Myocyte (in vitro differentiated cells): ENCODE measurements at regions not wholly inside any gene's neighbourhood (a gene's known extent, or its start where the extent isn't known, plus 50 kb on each side); places are given as distances from the start of the nearest gene placed in this dataset.
"Not testable (repeated sequence)": the region's sequence is repeated elsewhere in the genome, so short reads cannot be mapped to it uniquely, and the experiment has no call there.

Experiments used
- DNase-seq: peaks from one replicate; pipeline ENCODE4 v3.0.0-alpha.2; 2012; ENCODE audit warnings: low read depth

DNA sequence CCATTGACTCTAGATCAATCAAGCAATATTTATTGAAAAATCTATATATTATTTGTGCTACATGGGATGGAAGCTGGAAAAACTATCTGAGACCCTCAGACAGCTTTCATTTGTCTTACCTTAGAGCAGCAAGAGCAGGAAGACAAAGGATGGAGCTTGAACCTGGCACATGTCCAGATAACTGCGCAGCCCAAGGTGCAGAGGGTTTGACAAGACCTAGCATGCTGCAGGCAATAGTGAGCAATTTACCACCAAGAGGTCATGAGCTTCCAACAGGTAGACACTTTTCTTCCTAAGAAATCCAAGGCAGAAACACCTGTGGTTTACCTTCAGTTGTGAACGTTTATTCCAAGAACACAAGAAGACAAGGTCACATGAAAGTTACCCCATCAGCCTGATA lies 214.7 kb upstream of the NECTIN3 start:
- no peak for DNase-seq

DNA sequence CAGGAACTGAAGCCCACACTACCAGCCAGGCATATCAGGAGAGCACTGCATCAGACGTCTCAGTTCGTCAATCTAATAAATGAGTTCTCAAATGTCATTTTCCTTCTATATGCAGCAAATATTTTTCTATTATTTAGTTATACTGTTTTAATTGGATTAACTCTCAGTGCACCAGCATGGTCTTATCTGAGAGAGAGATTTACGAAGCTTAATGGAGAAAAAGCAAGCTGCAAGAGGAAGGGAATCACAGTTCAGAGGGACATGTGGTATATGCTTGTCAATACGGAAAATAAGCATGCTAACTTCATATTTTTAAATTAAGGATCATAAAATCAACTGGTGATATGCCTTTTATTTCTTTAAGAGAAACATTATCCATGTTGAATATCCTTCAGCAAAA lies 213.1 kb upstream of the NECTIN3 start:
- DNase-seq: no peak

DNA sequence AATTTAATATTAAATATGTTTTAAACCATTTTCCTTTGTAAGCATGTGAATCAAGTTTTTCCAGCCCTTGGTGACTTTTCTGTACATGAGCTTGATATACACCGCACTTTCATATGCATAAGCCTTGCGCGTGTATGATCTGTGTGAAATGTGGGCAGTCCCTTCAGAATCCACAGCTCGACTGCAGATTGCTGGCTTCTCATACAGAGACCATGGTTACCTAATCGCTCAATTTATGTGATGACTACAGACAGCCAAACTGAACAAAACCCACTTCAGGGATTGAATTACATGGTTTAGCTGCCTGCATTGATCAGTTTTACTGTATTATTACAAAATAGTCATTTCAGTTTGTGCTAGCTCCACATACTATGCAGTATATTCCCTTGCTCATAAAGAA lies 212.3 kb upstream of the NECTIN3 start:
- no peak for DNase-seq

DNA sequence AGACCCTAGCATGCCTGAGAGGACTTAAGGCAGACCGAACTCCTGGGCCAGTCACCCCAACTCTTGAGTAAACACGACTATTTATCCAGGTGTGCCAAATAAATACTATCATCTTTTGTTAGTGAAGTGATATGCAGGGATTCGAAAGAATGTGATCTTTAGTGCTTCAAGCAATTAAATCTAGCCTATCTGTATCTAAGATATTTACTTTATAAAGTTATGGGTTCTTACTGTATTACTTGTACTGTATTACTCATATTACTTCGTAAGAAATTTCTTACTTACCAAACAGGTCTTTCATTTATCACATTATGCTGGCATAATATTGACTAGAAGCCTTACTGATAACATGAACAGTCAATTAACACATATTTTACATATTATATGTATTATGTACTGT lies 211.6 kb upstream of the NECTIN3 start:
- no peak for DNase-seq

DNA sequence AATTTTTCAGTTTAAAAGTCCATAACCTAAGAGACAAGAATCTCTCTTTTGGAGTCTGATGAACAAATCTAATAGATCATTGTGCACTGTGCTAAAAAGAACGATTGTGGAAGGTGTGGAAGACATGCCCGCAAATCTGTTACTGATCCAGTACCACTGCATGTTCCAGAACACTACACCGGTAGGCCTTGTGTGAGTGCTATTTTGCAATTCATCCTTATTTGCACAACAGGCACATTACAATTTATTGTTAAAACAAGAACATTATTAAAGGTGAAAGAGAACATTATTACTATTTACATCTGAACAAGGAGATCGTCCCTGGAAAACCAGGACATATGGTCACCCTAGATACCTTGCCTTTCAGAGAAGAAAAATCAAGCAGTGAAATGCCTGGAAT lies 205.7 kb upstream of the NECTIN3 start:
- no peak for DNase-seq

DNA sequence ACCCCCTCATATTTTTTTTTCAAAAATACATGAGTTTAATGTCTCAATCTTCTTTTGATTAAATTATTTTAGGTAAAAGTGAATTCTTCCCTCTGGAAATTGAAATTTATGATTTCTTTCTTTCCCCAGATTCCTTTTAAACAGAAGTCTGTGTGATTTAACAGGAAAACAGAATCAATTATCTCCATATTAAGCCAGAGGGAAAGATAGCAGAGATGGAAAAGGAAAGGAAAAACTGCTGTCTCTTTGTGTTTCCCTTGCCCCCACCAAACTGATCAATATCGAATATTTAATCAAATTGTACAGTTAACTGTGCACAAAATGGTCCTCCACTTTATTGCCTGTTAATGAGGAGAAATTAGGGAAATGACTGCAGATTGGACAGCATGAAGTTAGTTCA lies 203.5 kb upstream of the NECTIN3 start:
- DNase-seq: no peak

DNA sequence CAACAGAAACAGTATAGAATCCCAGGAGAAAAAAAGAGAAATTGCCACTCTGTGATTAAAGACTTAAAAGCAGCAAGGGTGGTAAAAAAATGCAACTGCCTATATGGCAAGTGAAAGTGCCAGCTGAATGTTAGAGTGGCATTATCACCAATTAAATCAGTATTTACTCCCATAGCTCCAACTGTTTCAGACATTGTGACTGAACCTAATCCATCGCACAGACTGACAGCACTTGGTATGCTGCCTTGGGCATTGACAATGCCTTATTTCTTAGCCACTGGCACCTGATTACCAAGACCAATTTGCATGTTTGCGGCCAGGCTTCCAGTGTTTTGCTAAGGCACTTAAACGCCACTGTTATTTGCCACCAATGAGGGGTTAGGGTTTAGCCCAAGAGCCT lies 201.9 kb upstream of the NECTIN3 start:
- no peak for DNase-seq

DNA sequence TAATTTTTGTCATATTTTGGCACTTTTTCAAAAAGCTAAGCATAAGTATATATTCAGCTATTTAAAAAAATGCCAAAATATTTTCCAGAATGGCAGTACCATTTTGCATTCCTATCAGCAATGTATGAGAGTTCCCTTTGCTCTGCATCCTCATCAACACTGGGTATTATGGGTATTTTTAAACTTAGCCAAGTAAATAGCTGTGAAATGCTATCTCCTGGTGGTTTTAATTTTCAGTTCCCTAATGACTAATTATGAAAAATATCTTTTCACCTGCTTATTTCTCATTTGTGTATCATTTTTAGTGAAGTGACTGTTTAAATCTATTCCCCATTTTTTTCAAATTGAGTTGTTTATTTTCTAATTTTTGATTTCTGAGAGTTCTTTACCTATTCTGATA lies 199.7 kb upstream of the NECTIN3 start:
- DNase-seq: no peak

DNA sequence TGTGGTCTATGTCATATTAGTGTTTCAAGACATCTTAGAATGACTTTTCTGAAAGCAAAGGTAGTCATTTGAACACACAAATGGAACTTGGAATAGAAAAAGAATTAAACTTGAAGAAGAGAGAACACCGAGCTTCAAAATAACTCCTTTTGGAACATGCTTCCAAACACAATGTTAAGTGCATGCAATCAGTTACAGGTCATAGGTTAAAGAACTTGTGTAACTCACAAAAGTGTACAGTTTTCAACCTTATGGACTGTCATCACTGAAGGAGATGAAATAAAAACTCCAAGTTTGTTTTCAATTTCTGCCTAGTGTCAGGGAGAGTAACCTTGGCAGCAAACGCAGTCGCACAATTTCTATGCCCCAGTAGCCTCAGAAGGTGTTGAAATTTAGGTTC lies 192.9 kb upstream of the NECTIN3 start:
- DNase-seq: no peak

DNA sequence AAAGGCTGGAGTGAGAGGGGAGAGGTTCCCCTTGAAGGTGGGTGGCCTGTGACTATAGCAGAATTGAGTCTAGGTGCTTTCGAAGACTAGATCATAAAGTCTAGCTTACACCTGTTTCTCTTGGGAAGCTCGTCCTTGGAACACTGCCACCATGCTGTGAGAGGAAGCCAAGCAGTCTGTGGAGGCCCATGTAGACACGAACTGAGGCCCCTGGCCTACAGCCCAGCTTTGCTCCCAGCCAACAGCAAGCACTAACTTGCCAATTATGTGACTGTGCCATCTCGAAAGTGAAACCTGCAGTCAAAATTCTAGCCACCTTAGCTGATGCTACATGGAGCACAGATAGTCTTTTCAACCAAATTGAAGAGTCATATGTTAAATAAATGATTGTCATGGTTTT lies 190.5 kb upstream of the NECTIN3 start:
- peak; percentile 89 for DNase-seq

DNA sequence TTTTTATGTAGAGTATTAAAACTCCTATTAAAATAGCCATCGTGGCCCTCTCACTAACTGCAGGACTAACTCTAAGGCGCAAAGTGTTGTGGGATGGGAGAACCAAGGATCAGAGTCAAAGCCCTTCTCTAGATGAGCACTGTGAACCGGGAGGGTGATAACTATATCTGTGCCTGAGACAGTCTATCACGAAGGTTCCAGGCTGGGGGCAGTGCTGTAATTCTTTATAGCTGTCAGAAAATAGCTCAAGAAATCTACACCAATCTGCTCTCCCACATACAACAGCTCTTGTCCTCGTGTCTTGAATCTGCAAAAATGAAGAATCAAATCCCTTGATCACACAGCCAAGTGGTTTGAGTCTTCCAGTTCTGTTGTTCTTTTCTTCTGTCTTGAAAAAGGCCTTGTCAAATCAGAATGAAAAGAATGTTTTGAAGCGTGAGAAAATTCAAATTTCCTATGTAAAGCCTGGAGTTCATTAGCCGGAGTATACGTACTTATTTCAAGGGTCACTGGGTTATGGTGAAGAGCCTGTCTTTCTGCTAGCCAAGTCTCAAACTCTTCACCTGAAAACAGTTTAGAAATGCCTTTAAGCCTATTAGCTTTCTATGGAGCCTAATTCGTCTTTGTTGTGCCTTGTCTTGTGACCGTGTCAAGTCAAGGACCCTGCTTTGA lies 185.3 kb upstream of the NECTIN3 start:
- no peak for DNase-seq

DNA sequence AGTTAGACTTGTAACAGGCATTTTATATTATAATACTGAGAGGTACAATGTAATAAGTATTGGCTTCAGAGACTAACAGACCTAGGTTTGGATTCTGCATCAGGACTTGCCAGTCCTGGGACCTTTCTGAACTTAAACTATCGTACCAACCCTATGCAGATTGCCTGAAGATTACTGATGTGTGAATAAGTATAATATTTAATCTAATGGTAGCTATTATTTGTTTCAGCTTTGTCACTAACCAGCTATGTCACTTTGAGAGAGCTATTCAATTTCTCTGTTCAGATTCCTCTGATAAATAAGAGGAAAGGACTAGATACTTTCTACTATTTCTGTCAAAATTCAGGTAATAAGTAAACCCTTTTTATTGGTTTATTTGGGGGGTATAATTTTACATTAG lies 184.4 kb upstream of the NECTIN3 start:
- DNase-seq: no peak

DNA sequence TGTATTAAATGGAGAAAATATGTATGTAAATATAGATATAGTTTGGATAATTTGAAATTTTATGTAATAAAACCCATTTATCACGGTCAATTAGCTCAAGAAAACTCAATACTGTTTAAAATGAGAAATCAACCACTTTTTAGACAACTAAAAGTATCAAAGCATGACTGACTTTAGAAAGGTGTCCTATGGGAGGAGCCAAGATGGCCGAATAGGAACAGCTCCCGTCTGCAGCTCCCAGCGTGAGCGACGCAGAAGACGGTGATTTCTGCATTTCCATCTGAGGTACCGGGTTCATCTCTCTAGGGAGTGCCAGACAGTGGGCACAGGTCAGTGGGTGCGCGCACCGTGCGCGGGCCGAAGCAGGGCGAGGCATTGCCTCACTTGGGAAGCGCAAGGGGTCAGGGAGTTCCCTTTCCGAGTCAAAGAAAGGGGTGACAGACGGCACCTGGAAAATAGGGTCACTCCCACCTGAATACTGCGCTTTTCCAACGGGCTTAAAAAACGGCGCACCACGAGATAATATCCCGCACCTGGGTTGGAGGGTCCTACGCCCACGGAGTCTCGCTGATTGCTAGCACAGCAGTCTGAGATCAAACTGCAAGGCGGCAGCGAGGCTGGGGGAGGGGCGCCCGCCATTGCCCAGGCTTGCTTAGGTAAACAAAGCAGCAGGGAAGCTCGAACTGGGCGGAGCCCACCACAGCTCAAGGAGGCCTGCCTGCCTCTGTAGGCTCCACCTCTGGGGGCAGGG lies 182.8 kb upstream of the NECTIN3 start:
- not testable (repeated sequence) for DNase-seq

DNA sequence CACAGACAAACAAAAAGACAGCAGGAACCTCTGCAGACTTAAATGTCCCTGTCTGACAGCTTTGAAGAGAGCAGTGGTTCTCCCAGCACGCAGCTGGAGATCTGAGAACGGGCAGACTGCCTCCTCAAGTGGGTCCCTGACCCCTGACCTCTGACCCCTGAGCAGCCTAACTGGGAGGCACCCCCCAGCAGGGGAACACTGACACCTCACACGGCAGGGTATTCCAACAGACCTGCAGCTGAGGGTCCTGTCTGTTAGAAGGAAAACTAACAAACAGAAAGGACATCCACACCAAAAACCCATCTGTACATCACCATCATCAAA lies 182.3 kb upstream of the NECTIN3 start:
- not testable (repeated sequence) for DNase-seq

DNA sequence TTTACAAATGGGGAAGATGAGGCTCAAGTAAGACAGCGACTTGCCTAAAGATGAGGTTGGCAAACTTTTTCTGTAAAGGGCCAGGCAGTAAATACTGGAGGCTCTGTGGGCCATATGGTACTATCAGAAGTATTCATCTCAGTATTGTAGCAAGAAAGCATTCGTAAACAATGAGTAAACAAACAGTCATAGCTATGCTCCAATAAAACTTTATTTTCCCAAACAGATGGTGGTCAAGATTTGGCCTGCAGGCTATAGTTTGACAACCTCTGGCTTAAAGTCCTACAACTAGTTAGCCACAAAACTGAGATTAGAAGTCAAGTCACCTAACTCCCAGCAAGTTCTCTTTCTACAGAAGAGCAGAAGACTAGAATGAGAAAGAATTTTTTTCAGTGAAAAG lies 177.0 kb upstream of the NECTIN3 start:
- no peak for DNase-seq

DNA sequence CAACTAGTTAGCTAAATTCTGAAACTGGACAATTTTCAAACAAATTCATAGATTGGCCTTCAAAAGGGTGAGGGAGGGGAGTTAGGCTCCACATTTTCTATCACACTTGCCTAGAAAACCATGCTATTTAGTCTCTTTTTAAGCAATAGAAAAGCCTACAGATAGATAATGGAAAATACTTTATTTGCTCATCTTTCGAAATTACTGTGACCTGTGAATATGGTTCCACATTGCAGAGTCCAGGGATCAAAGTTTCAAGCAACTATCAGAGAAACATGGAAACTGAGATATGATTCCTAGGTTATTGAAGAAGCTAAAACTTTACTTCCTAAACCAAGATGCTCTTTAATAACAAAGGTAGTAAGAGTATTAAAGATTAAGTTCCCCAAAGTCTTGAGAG lies 176.6 kb upstream of the NECTIN3 start:
- DNase-seq: no peak

DNA sequence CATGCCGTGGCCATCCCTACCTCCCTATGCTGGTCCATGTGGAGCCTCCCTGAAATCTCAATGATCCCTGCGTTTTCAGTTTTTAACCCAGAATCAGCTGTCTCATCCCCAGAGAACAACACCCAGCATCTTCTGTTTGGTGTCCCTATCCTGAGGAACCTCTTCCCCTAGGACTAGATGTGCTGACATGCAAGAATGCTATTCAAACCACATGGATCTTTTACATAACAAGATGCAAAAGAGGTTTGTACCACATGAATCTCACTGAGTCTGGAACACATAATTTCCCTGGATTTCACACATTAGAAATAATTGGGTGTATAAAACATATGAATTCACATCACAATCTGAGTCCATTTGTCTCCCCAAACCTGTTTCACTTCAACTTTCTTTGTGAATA lies 174.6 kb upstream of the NECTIN3 start:
- DNase-seq: no peak

DNA sequence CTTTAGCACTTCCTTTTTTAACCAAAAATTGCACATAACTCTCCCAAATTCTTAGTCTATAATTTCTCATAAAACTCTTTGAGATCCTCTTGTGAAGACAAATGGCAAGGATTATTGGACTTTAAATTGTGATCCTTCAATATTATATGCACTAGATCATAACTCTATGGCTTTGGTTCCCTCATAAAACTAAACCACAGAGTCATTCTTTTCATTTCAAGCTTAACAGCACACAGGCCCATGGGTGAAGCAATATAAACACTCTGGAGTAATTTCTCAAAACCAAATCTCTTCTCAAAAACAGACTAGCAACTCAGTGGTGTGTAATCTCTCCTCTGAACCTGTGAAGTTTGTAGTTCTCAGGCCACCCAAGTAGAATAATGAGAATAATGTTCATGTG lies 171.0 kb upstream of the NECTIN3 start:
- peak; percentile 32 for DNase-seq

DNA sequence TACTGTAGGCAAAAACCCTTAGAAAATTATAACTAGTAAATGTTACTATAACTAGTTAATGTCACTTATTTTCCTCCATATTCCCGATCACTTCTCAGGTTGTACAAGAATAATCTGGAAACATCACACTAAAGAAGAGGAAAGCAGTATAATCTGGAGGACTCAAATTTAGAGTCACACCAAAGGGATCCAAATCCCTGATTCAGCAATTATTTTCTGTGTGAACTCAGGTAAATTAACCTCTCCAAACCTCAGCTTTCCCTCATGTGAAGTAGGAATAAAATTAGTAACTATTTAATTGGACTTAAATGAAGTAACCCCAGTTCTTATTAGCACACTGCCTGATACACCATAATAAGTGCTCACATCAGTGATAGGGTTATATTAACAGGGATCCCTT lies 170.1 kb upstream of the NECTIN3 start:
- DNase-seq: no peak

DNA sequence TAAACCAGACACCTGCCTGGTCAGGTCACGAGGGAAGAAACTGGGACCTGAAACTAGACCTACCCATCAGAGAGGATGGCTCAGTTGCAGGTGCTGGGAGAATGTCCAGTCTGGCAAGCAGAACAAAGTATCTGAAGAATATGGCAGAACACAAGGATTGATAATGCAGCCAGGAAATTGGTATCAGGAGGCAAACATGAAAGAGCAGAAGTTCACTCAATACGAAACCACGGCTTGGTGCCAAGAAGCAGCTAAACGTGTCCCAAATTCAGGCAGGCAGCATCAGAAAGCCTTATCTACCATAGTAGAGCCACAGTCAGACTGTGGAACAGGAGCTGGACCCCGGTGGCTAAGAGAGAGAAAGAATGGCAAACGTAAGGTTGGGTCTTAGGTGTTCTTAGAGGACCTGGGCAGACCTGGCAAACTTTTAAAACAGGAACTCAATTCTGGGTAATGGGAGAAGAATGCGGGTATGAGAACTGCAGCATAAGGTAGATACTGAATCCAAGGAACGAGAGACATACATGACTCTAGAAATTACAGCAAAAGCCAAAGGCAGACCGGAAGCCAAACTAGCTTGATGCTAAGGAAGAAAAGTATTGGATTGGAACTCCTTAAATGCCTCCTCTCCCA lies 169.0 kb upstream of the NECTIN3 start:
- DNase-seq: no peak

DNA sequence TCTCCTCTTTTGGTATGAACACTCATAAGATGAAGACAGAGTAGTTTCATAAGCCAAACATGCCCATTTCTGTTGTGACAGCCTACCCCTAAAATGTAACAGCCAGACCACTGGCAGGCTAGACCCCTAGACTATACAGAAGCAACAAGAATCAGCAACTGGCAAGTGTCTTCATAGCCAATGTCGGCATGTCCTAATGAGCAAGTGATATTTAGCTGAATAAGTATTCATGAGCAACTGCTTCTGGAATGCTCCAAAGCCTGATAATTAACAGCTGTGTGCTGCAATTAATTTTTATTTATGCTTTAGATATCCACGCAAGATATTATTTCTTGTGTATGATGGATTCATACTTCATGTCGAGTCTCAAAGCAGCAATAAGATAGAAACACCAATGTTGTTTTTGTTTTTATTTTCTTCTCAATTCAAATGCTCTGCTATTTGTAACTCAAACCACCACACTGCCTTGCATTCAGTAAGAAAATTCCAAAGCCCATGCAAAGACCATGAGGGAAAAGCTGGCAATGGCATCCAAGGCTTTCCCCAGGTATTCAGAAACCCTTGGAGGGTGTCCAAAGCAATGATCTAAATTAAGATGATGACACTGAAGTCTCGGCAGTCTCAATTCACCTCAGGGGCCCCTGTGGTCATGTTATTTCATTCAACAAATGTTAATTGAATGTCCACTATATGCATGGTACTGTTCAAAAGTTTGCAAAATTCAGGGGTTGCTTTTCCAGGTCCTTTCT lies 167.7 kb upstream of the NECTIN3 start:
- DNase-seq: peak; percentile 93

DNA sequence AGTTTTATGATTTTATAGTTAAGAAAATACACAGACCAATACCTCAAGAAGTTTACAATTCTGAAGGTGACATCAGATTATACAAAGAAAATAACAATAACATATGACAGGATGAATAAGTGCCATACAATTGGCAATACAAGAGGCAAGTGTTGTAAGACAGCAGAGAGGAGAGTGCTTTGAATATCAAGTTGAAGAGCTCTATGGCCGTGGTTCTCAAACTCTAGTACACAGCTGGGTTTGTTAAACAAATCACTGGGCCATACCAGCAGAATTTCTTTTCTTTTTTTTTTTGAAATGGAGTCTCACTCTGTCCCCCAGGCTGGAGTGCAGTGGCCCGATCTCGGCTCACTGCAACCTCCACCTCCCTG lies 167.1 kb upstream of the NECTIN3 start:
- DNase-seq: no peak
